ENCODE measurements at regions not wholly inside any gene's neighbourhood (a gene's known extent, or its start where the extent isn't known, plus 50 kb on each side); places are given as distances from the start of the nearest gene placed in this dataset.
"Not testable (repeated sequence)": the region's sequence is repeated elsewhere in the genome, so short reads cannot be mapped to it uniquely, and the experiment has no call there.

DNA sequence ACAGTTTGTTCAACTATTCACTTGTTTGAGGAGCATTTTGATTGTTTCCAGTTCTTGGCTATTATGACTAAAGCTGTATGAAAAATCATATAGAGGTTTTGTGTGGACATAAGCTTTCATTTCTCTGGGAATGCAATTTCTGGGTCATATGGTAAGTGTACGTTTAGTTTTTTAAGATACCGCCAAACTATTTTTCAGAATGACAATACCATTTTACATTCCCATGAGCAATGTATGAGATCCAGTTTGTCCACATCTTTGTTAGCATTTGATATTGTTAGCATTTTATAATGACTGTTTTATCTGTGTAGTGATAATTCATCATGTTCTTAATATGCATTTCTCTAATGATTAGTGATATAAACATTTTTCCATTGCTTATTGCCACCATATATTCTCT, 258.7 kb upstream of the CTNNB1 start:
- Histone ChIP-seq H4K20me1 (ENCODE audit: low read depth) (no peaks in the 10 kb centered on the region), H3K27ac (no peak overlapping the region), H3K4me1 (no peaks in the 10 kb centered on the region), H3K79me2 (ENCODE audit: low read depth) (no peaks in the 10 kb centered on the region), H3K4me2 (no peak overlapping the region), H3K36me3 (no peaks in the 10 kb centered on the region), H3K9ac (no peak overlapping the region), H3K27me3 (no peaks in the 10 kb centered on the region), H3K9me3 (ENCODE audit: low read depth) (no peaks in the 10 kb centered on the region), H3K4me3 (no peak overlapping the region), H3F3A (ENCODE audit: low read depth) (no peaks in the 10 kb centered on the region), H2AFZ (replicated peaks) (no peak overlapping the region)
- Mint-ChIP-seq H3K27me3 (ENCODE audit: insufficient read depth, low read depth) (no peaks in the 10 kb centered on the region), H3K27ac (no peak overlapping the region), H3K4me3 (no peak overlapping the region), H3K36me3 (no peaks in the 10 kb centered on the region), H3K4me1 (no peaks in the 10 kb centered on the region), H3K9me3 (no peaks in the 10 kb centered on the region)
- no peak for DNase-seq (ENCODE audit: low spot score)
- TF ChIP-seq EZH2 (IDR thresholded peaks at IDR 0.05) (no peak), EZH2phosphoT487 (IDR thresholded peaks at IDR 0.05) (no peak)
- TF ChIP-seq, protein P1, sequence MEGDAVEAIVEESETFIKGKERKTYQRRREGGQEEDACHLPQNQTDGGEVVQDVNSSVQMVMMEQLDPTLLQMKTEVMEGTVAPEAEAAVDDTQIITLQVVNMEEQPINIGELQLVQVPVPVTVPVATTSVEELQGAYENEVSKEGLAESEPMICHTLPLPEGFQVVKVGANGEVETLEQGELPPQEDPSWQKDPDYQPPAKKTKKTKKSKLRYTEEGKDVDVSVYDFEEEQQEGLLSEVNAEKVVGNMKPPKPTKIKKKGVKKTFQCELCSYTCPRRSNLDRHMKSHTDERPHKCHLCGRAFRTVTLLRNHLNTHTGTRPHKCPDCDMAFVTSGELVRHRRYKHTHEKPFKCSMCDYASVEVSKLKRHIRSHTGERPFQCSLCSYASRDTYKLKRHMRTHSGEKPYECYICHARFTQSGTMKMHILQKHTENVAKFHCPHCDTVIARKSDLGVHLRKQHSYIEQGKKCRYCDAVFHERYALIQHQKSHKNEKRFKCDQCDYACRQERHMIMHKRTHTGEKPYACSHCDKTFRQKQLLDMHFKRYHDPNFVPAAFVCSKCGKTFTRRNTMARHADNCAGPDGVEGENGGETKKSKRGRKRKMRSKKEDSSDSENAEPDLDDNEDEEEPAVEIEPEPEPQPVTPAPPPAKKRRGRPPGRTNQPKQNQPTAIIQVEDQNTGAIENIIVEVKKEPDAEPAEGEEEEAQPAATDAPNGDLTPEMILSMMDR (IDR thresholded peaks at IDR 0.05), result no peak

DNA sequence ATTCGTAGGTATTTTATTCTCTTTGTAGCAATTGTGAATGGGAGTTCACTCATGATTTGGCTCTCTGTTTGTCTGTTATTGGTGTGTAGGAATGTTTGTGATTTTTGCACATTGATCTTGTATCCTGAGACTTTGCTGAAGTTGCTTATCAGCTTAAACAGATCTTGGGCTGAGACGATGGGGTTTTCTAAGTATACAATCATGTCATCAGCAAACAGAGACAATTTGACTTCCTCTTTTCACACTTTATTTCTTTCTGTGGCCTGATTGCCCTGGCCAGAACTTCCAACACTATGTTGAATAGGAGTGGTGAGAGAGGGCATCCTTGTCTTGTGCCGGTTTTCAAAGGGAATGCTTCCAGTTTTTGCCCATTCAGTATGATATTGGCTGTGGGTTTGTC, 252.3 kb upstream of the CTNNB1 start:
- not testable (repeated sequence) for H3K27ac ChIP-seq; H3K9me3 Mint-ChIP-seq; H3K4me3 ChIP-seq; H3K9ac ChIP-seq; H3K36me3 Mint-ChIP-seq; H4K20me1 ChIP-seq (ENCODE audit: low read depth); H2AFZ ChIP-seq (replicated peaks); H3K79me2 ChIP-seq (ENCODE audit: low read depth); H3F3A ChIP-seq (ENCODE audit: low read depth); H3K36me3 ChIP-seq; H3K4me2 ChIP-seq; H3K4me1 ChIP-seq; H3K4me3 Mint-ChIP-seq; H3K4me1 Mint-ChIP-seq; H3K27me3 Mint-ChIP-seq (ENCODE audit: insufficient read depth, low read depth); H3K27me3 ChIP-seq; DNase-seq (ENCODE audit: low spot score); H3K9me3 ChIP-seq (ENCODE audit: low read depth); H3K27ac Mint-ChIP-seq

DNA sequence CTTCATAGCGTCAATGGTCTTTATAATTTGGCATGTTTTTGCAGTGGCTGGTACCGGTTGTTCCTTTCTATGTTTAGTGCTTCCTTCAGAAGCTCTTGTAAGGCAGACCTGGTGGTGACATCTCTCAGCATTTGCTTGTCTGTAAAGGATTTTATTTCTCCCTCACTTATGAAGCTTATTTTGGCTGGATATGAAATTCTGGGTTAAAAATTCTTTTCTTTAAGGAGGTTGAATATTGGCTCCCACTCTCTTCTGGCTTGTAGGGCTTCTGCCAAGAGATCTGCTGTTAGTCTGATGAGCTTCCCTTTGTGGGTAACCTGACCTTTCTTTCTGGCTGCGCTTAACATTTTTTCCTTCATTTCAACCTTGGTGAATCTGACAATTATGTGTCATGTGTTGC, 250.0 kb upstream of the CTNNB1 start:
- H3F3A ChIP-seq (ENCODE audit: low read depth); H3K9me3 ChIP-seq (ENCODE audit: low read depth); H3K79me2 ChIP-seq (ENCODE audit: low read depth); H3K27me3 ChIP-seq; DNase-seq (ENCODE audit: low spot score); H3K4me2 ChIP-seq; H3K27ac ChIP-seq; H3K4me3 ChIP-seq; H3K4me3 Mint-ChIP-seq; H3K36me3 ChIP-seq; H3K9ac ChIP-seq; H4K20me1 ChIP-seq (ENCODE audit: low read depth); H3K27me3 Mint-ChIP-seq (ENCODE audit: insufficient read depth, low read depth); H2AFZ ChIP-seq (replicated peaks); H3K4me1 ChIP-seq; H3K27ac Mint-ChIP-seq; H3K36me3 Mint-ChIP-seq; H3K4me1 Mint-ChIP-seq: not testable (repeated sequence)
- H3K9me3 Mint-ChIP-seq, result peaks cover 21% of the 10 kb centered on the region

DNA sequence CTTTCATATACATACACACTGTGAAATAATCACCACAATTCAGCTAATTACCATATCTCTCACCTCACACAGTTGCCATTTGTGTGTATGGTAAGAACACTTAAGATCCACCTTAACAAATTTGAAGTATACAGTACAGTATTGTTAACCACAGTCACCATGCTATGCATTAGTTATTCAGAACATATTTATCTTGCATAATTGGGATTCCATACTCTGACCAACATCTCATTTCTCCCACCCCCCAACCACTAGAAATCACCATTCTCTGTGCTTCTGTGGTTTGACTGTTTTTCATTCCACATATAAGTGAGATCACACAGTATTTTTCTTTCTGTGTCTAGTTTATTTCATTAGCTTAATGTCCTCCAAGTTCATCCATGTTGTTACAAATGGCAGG, 247.7 kb upstream of the CTNNB1 start:
- Histone ChIP-seq H3F3A (ENCODE audit: low read depth) (no peaks in the 10 kb centered on the region), H2AFZ (replicated peaks) (no peak overlapping the region), H3K4me2 (no peak overlapping the region), H3K79me2 (ENCODE audit: low read depth) (no peaks in the 10 kb centered on the region), H3K27ac (no peak overlapping the region), H4K20me1 (ENCODE audit: low read depth) (no peaks in the 10 kb centered on the region), H3K9me3 (ENCODE audit: low read depth) (peaks cover 9% of the 10 kb centered on the region), H3K4me1 (no peaks in the 10 kb centered on the region), H3K36me3 (no peaks in the 10 kb centered on the region), H3K27me3 (no peaks in the 10 kb centered on the region), H3K4me3 (no peak overlapping the region), H3K9ac (no peak overlapping the region)
- Mint-ChIP-seq H3K27me3 (ENCODE audit: insufficient read depth, low read depth) (peaks cover 2% of the 10 kb centered on the region), H3K9me3 (peaks cover 20% of the 10 kb centered on the region), H3K4me1 (no peaks in the 10 kb centered on the region), H3K36me3 (no peaks in the 10 kb centered on the region), H3K4me3 (no peak overlapping the region), H3K27ac (no peak overlapping the region)
- TF ChIP-seq EZH2 (IDR thresholded peaks at IDR 0.05) (no peak), EZH2phosphoT487 (IDR thresholded peaks at IDR 0.05) (no peak)
- TF ChIP-seq, protein P1 (IDR thresholded peaks at IDR 0.05), result no peak
- DNase-seq (ENCODE audit: low spot score), result no peak

All from neural progenitor cell (in vitro differentiated cells).